HEK293 (cell line): ENCODE measurements at regions not wholly inside any gene's neighbourhood (a gene's known extent, or its start where the extent isn't known, plus 50 kb on each side); places are given as distances from the start of the nearest gene placed in this dataset.

Source experiments
- CTCF ChIA-PET: fragments of 350-600 bp; formaldehyde crosslinking; extraction: SDS; loops from one replicate; lab custom pipeline; 2021; ENCODE audit warnings: antibody characterized with exemption; lab: Yijun Ruan, JAX
- POLR2A ChIA-PET: fragments of 300-600 bp; formaldehyde crosslinking; extraction: SDS; loops from one replicate; lab custom pipeline; 2020; ENCODE audit warnings: antibody characterized with exemption, inconsistent platforms; lab: Yijun Ruan, JAX
- H3K27ac ChIP-seq: fragments of 200-500 bp; sonication (Bioruptor generic); 2 replicates; pipeline ENCODE4 v1.5.1; 2014; ENCODE audit warnings: low read depth, low read length, control low read depth, inconsistent platforms; ENCODE audit errors: extremely low read depth
- H3K36me3 ChIP-seq, 2 experiments: fragments of 200-500 bp in 1 of 2; sonication (Bioruptor generic) in 1 of 2; 1 replicate in 1 of 2; 2 replicates in 1 of 2; pipeline ENCODE4 v1.5.1; 2014 to 2017; ENCODE audit warnings: inconsistent platforms in 2 of 2, low read length in 2 of 2; ENCODE audit not compliant: control insufficient read depth in 2 of 2, insufficient read depth in 1 of 2
- H3K4me1 ChIP-seq: fragments of 200-500 bp; sonication (Bioruptor generic); 2 replicates; pipeline ENCODE4 v1.5.1; 2014; ENCODE audit warnings: mild to moderate bottlenecking, low read length, inconsistent platforms; ENCODE audit not compliant: control insufficient read depth, insufficient read depth
- H3K4me3 ChIP-seq: 2 replicates; pipeline ENCODE4 v1.5.1; 2011; ENCODE audit warnings: low read depth, mild to moderate bottlenecking, control low read depth, low read length, moderate library complexity
- H3K9me3 ChIP-seq: fragments of 200-500 bp; sonication (Bioruptor generic); 2 replicates; pipeline ENCODE4 v1.5.1; 2014; ENCODE audit warnings: low read depth, low read length, inconsistent platforms; ENCODE audit not compliant: control insufficient read depth, insufficient read depth
- BCL11A ChIP-seq: fragments of 450-650 bp; formaldehyde crosslinking; IDR thresholded peaks from 2 replicates; pipeline ENCODE4 v1.5.1; 2016; ENCODE audit warnings: low read depth, missing biosample characterization, missing genetic modification characterization
- PRDM1 ChIP-seq: fragments of 450-650 bp; formaldehyde crosslinking; IDR thresholded peaks from 2 replicates; pipeline ENCODE4; 2016; ENCODE audit warnings: missing biosample characterization, missing genetic modification characterization
- RBAK ChIP-seq: fragments of 450-650 bp; formaldehyde crosslinking; IDR thresholded peaks from 2 replicates; pipeline ENCODE4 v1.5.1; 2016; ENCODE audit warnings: missing biosample characterization, missing genetic modification characterization
- ZBTB7A ChIP-seq: fragments of 450-650 bp; formaldehyde crosslinking; IDR thresholded peaks from 2 replicates; pipeline ENCODE4 v1.5.1; 2016; ENCODE audit warnings: low read depth, missing biosample characterization, missing genetic modification characterization
- ZBTB8A ChIP-seq: fragments of 450-650 bp; formaldehyde crosslinking; IDR thresholded peaks from 2 replicates; pipeline ENCODE4 v1.5.1; 2016; ENCODE audit warnings: missing biosample characterization, missing genetic modification characterization
- ZFP69B ChIP-seq: fragments of 450-650 bp; formaldehyde crosslinking; IDR thresholded peaks from 2 replicates; pipeline ENCODE4 v1.5.1; 2016; ENCODE audit warnings: missing biosample characterization, missing genetic modification characterization
- ZNF133 ChIP-seq: fragments of 450-650 bp; formaldehyde crosslinking; IDR thresholded peaks from 2 replicates; pipeline ENCODE4 v1.5.1; 2016; ENCODE audit warnings: missing biosample characterization, missing genetic modification characterization
- ZNF146 ChIP-seq: fragments of 450-650 bp; formaldehyde crosslinking; IDR thresholded peaks from 2 replicates; pipeline ENCODE4 v1.5.1; 2016; ENCODE audit warnings: missing biosample characterization, missing genetic modification characterization
- ZNF169 ChIP-seq: fragments of 450-650 bp; formaldehyde crosslinking; IDR thresholded peaks from 2 replicates; pipeline ENCODE4 v1.5.1; 2016; ENCODE audit warnings: missing biosample characterization, missing genetic modification characterization
- ZNF202 ChIP-seq: fragments of 450-650 bp; formaldehyde crosslinking; IDR thresholded peaks from 2 replicates; pipeline ENCODE4 v1.5.1; 2016; ENCODE audit warnings: missing biosample characterization, missing genetic modification characterization, borderline replicate concordance
- ZNF24 ChIP-seq: fragments of 450-650 bp; formaldehyde crosslinking; IDR thresholded peaks from 2 replicates; pipeline ENCODE4 v1.5.1; 2016; ENCODE audit warnings: missing biosample characterization, missing genetic modification characterization
- ZNF510 ChIP-seq: fragments of 450-650 bp; formaldehyde crosslinking; IDR thresholded peaks from 2 replicates; pipeline ENCODE4 v1.5.1; 2018; ENCODE audit warnings: mild to moderate bottlenecking, missing genetic modification characterization, missing biosample characterization; ENCODE audit not compliant: insufficient replicate concordance
- ZNF521 ChIP-seq: fragments of 450-650 bp; formaldehyde crosslinking; IDR thresholded peaks from 2 replicates; pipeline ENCODE4 v1.5.1; 2017; ENCODE audit warnings: missing biosample characterization, mild to moderate bottlenecking, missing genetic modification characterization
- ZSCAN16 ChIP-seq: fragments of 450-650 bp; formaldehyde crosslinking; IDR thresholded peaks from 2 replicates; pipeline ENCODE4 v1.5.1; 2016; ENCODE audit warnings: missing biosample characterization, missing genetic modification characterization
- ZSCAN30 ChIP-seq: fragments of 450-650 bp; IDR thresholded peaks from 2 replicates; pipeline ENCODE4 v1.5.1; 2018; ENCODE audit warnings: missing biosample characterization, mild to moderate bottlenecking, missing genetic modification characterization, moderate library complexity
- TF ChIP-seq, protein P1 (sequence below): fragments of 450-650 bp; formaldehyde crosslinking; IDR thresholded peaks from 2 replicates; pipeline ENCODE4 v1.5.1; 2016; ENCODE audit warnings: missing biosample characterization, missing genetic modification characterization
- TF ChIP-seq, protein P2 (sequence below): fragments of 450-650 bp; formaldehyde crosslinking; IDR thresholded peaks from 2 replicates; pipeline ENCODE4 v1.5.1; 2016; ENCODE audit warnings: missing biosample characterization, missing genetic modification characterization, borderline replicate concordance
- TF ChIP-seq, protein P3 (sequence below): fragments of 450-650 bp; formaldehyde crosslinking; IDR thresholded peaks from 2 replicates; pipeline ENCODE4 v1.5.1; 2016; ENCODE audit warnings: missing biosample characterization, missing genetic modification characterization
- TF ChIP-seq, protein P4 (sequence below): fragments of 450-650 bp; formaldehyde crosslinking; IDR thresholded peaks from 2 replicates; pipeline ENCODE4 v1.5.1; 2017; ENCODE audit warnings: missing biosample characterization, missing genetic modification characterization
- TF ChIP-seq, protein P5 (sequence below): fragments of 450-650 bp; formaldehyde crosslinking; IDR thresholded peaks from 2 replicates; pipeline ENCODE4 v1.5.1; 2017; ENCODE audit warnings: missing biosample characterization, missing genetic modification characterization
- TF ChIP-seq, protein P6 (sequence below): fragments of 450-650 bp; formaldehyde crosslinking; IDR thresholded peaks from 2 replicates; pipeline ENCODE4 v1.5.1; 2017; ENCODE audit warnings: missing biosample characterization, missing genetic modification characterization
- TF ChIP-seq, protein P7 (sequence below): fragments of 450-650 bp; formaldehyde crosslinking; IDR thresholded peaks from 2 replicates; pipeline ENCODE4 v1.5.0; 2017; ENCODE audit warnings: missing biosample characterization, missing genetic modification characterization, borderline replicate concordance

DNA sequence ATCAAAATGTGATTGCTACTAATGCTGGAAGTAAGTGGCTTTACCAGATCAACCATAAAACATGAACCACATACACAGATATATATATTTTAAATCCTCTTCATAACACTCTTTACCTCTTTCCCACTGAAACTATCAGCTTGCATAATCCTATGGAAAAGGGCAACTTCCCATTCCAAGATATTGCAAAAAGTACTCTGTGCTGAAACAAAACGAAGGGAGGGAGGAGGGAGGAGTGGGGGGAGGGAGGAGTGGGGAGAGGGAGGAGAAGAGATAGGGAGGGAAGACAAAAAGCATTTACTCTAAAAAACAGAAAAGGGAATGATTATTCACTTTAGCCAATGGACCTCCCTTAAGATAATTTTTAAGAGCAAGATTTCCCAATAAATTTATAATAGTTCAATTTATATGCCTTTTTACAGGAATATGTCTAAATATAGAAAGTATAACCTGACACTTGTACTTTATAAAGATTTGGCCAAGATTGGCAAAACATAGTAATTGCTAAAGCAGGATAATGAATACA, 344.8 kb upstream of the NFE2L3 start:
- H3K27ac ChIP-seq, result no peak overlapping the region
- no peaks in the 10 kb centered on the region for H3K36me3 ChIP-seq
- peaks cover 9% of the 10 kb centered on the region for H3K4me1 ChIP-seq
- ChIA-PET CTCF (no interaction called here), POLR2A (no interaction called here)
- no peak for TF ChIP-seq ZNF510 (tag by site-specific recombination)
- no peak for TF ChIP-seq PRDM1 (tag by site-specific recombination)
- TF ChIP-seq, protein P1, sequence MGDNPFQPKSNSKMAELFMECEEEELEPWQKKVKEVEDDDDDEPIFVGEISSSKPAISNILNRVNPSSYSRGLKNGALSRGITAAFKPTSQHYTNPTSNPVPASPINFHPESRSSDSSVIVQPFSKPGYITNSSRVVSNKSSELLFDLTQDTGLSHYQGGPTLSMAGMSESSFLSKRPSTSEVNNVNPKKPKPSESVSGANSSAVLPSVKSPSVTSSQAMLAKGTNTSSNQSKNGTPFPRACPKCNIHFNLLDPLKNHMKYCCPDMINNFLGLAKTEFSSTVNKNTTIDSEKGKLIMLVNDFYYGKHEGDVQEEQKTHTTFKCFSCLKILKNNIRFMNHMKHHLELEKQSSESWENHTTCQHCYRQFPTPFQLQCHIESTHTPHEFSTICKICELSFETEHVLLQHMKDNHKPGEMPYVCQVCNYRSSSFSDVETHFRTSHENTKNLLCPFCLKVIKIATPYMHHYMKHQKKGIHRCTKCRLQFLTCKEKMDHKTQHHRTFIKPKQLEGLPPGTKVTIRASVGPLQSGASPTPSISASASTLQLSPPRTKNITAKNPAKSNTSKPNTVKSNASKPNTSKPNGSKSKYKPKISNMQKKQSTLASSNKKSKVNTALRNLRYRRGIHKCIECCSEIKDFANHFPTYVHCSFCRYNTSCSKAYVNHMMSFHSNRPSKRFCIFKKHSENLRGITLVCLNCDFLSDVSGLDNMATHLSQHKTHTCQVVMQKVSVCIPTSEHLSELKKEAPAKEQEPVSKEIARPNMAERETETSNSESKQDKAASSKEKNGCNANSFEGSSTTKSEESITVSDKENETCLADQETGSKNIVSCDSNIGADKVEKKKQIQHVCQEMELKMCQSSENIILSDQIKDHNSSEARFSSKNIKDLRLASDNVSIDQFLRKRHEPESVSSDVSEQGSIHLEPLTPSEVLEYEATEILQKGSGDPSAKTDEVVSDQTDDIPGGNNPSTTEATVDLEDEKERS (tag by site-specific recombination), result no peak
- no peak for TF ChIP-seq ZNF521
- TF ChIP-seq, protein P2, sequence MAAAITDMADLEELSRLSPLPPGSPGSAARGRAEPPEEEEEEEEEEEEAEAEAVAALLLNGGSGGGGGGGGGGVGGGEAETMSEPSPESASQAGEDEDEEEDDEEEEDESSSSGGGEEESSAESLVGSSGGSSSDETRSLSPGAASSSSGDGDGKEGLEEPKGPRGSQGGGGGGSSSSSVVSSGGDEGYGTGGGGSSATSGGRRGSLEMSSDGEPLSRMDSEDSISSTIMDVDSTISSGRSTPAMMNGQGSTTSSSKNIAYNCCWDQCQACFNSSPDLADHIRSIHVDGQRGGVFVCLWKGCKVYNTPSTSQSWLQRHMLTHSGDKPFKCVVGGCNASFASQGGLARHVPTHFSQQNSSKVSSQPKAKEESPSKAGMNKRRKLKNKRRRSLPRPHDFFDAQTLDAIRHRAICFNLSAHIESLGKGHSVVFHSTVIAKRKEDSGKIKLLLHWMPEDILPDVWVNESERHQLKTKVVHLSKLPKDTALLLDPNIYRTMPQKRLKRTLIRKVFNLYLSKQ (tag by site-specific recombination), result no peak
- no peak for TF ChIP-seq ZNF146 (tag by site-specific recombination)
- TF ChIP-seq ZBTB7A (tag by site-specific recombination), result no peak
- TF ChIP-seq, protein P3, sequence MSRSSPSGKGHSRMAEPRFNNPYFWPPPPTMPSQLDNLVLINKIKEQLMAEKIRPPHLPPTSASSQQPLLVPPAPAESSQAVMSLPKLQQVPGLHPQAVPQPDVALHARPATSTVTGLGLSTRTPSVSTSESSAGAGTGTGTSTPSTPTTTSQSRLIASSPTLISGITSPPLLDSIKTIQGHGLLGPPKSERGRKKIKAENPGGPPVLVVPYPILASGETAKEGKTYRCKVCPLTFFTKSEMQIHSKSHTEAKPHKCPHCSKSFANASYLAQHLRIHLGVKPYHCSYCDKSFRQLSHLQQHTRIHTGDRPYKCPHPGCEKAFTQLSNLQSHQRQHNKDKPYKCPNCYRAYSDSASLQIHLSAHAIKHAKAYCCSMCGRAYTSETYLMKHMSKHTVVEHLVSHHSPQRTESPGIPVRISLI, result no peak
- TF ChIP-seq, protein P4, sequence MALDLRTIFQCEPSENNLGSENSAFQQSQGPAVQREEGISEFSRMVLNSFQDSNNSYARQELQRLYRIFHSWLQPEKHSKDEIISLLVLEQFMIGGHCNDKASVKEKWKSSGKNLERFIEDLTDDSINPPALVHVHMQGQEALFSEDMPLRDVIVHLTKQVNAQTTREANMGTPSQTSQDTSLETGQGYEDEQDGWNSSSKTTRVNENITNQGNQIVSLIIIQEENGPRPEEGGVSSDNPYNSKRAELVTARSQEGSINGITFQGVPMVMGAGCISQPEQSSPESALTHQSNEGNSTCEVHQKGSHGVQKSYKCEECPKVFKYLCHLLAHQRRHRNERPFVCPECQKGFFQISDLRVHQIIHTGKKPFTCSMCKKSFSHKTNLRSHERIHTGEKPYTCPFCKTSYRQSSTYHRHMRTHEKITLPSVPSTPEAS (tag by site-specific recombination), result no peak
- TF ChIP-seq, protein P5, sequence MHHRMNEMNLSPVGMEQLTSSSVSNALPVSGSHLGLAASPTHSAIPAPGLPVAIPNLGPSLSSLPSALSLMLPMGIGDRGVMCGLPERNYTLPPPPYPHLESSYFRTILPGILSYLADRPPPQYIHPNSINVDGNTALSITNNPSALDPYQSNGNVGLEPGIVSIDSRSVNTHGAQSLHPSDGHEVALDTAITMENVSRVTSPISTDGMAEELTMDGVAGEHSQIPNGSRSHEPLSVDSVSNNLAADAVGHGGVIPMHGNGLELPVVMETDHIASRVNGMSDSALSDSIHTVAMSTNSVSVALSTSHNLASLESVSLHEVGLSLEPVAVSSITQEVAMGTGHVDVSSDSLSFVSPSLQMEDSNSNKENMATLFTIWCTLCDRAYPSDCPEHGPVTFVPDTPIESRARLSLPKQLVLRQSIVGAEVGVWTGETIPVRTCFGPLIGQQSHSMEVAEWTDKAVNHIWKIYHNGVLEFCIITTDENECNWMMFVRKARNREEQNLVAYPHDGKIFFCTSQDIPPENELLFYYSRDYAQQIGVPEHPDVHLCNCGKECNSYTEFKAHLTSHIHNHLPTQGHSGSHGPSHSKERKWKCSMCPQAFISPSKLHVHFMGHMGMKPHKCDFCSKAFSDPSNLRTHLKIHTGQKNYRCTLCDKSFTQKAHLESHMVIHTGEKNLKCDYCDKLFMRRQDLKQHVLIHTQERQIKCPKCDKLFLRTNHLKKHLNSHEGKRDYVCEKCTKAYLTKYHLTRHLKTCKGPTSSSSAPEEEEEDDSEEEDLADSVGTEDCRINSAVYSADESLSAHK (tag by site-specific recombination), result no peak
- no peak for TF ChIP-seq ZSCAN30
- no peak for TF ChIP-seq ZNF169
- no peak for TF ChIP-seq RBAK (tag by site-specific recombination)
- TF ChIP-seq ZNF202 (tag by site-specific recombination), result no peak
- no peak for TF ChIP-seq ZSCAN16
- H3K4me3 ChIP-seq, result no peak overlapping the region
- H3K9me3 ChIP-seq, result no peaks in the 10 kb centered on the region

DNA sequence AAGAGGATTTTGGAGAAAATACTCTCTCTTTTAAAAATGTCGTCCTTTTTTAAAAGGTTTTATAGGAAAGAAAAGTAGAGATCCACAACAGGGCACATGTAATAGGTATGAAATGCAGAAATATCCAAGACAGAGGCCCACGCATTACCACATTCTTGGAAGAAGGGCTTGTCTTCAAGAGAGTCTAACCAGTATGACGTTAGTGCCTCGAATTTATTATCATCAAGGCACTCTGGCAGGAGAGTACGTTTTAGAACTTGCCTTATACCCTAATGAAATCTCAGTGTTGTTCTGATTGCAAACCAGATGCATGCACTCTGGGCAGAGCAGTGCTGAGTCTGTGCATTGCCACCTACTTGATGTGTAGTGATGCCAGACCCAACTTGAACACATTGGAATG, 342.6 kb upstream of the NFE2L3 start:
- POLR2A ChIA-PET, result no interaction called here
- Histone ChIP-seq H3K4me1 (peaks cover 9% of the 10 kb centered on the region), H3K9me3 (no peaks in the 10 kb centered on the region), H3K4me3 (no peak overlapping the region), H3K27ac (no peak overlapping the region), H3K36me3 (no peaks in the 10 kb centered on the region)
- CTCF ChIA-PET, result interaction anchor here (0.7 kb wide), 1 partner anchor 42 kb away, joined by 3 read pairs; no protein-coding TSS in a partner anchor
- TF ChIP-seq ZNF146 (tag by site-specific recombination) (no peak), ZFP69B (no peak), ZBTB8A (tag by site-specific recombination) (no peak), ZNF24 (no peak), ZNF133 (tag by site-specific recombination) (no peak), BCL11A (tag by site-specific recombination) (no peak)
- TF ChIP-seq, protein P6, sequence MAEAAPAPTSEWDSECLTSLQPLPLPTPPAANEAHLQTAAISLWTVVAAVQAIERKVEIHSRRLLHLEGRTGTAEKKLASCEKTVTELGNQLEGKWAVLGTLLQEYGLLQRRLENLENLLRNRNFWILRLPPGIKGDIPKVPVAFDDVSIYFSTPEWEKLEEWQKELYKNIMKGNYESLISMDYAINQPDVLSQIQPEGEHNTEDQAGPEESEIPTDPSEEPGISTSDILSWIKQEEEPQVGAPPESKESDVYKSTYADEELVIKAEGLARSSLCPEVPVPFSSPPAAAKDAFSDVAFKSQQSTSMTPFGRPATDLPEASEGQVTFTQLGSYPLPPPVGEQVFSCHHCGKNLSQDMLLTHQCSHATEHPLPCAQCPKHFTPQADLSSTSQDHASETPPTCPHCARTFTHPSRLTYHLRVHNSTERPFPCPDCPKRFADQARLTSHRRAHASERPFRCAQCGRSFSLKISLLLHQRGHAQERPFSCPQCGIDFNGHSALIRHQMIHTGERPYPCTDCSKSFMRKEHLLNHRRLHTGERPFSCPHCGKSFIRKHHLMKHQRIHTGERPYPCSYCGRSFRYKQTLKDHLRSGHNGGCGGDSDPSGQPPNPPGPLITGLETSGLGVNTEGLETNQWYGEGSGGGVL (tag by site-specific recombination), result no peak
- TF ChIP-seq, protein P7, sequence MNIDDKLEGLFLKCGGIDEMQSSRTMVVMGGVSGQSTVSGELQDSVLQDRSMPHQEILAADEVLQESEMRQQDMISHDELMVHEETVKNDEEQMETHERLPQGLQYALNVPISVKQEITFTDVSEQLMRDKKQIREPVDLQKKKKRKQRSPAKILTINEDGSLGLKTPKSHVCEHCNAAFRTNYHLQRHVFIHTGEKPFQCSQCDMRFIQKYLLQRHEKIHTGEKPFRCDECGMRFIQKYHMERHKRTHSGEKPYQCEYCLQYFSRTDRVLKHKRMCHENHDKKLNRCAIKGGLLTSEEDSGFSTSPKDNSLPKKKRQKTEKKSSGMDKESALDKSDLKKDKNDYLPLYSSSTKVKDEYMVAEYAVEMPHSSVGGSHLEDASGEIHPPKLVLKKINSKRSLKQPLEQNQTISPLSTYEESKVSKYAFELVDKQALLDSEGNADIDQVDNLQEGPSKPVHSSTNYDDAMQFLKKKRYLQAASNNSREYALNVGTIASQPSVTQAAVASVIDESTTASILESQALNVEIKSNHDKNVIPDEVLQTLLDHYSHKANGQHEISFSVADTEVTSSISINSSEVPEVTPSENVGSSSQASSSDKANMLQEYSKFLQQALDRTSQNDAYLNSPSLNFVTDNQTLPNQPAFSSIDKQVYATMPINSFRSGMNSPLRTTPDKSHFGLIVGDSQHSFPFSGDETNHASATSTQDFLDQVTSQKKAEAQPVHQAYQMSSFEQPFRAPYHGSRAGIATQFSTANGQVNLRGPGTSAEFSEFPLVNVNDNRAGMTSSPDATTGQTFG, result no peak
